Panc1 (cell line): ENCODE measurements at regions not wholly inside any gene's neighbourhood (a gene's known extent, or its start where the extent isn't known, plus 50 kb on each side); places are given as distances from the start of the nearest gene placed in this dataset.

Source experiments
- CTCF ChIP-seq: fragments of 450-650 bp; IDR thresholded peaks from 2 replicates; pipeline ENCODE4 v1.5.1; 2017; ENCODE audit warnings: mild to moderate bottlenecking
- POLR2AphosphoS5 ChIP-seq: IDR thresholded peaks from 2 replicates; pipeline ENCODE4 v1.6.1; 2012; ENCODE audit warnings: mild to moderate bottlenecking, low read depth, low read length, moderate library complexity
- TCF7L2 ChIP-seq: IDR thresholded peaks from 2 replicates; pipeline ENCODE4 v1.6.1; 2011; ENCODE audit warnings: mild to moderate bottlenecking, low read depth, low read length, inconsistent platforms
- TF ChIP-seq, protein P1 (sequence below), 2 experiments: IDR thresholded peaks; 2 replicates each; pipeline ENCODE4 v1.6.1; 2011 to 2012; ENCODE audit warnings: low read depth in 2 of 2, control low read depth in 1 of 2, low read length in 1 of 2, mild to moderate bottlenecking in 1 of 2, moderate library complexity in 1 of 2; ENCODE audit not compliant: insufficient read depth in 1 of 2

DNA sequence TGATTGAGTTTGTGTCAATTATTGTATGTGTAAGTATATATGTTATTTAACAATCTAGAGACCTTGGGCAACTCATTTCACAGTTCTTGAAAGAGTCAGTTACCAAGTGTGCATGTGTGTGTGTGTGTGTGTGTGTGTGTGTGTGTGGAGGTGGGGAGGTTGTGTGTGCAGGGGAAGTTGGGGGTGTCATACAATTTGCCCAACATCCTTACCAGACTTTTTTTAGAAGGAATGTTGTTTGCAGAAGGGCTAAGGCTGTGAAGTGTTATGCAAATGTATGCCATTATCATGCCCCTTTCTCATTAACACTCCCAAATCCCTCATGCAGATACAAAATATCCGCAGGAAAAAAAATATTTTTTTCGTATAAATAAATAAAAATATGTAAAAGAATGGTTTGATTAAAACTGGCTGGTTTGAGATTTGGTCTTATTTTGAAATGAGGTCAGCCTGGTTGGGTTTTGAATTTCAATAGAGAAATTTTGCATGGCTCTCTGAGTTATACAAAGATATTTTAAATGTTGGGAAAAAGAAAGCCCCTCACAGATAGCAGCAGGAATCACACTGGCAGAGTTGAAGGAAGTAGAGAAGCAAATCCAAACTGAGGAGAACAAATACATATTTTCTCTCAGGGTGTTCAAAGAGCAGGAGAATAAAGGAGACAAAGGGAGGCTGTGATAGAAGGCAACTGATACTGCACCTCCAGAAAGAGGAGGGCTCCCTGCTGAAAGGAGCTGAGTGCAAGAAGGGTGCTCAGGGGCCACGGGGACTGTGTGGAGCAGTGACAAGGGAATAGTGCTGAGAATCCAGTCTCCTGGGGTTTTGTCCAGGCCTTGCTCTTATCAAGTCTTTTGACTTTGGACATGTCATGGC, 1365.5 kb upstream of the CELF4 start:
- TF ChIP-seq CTCF: no peak
- TF ChIP-seq, protein P1, sequence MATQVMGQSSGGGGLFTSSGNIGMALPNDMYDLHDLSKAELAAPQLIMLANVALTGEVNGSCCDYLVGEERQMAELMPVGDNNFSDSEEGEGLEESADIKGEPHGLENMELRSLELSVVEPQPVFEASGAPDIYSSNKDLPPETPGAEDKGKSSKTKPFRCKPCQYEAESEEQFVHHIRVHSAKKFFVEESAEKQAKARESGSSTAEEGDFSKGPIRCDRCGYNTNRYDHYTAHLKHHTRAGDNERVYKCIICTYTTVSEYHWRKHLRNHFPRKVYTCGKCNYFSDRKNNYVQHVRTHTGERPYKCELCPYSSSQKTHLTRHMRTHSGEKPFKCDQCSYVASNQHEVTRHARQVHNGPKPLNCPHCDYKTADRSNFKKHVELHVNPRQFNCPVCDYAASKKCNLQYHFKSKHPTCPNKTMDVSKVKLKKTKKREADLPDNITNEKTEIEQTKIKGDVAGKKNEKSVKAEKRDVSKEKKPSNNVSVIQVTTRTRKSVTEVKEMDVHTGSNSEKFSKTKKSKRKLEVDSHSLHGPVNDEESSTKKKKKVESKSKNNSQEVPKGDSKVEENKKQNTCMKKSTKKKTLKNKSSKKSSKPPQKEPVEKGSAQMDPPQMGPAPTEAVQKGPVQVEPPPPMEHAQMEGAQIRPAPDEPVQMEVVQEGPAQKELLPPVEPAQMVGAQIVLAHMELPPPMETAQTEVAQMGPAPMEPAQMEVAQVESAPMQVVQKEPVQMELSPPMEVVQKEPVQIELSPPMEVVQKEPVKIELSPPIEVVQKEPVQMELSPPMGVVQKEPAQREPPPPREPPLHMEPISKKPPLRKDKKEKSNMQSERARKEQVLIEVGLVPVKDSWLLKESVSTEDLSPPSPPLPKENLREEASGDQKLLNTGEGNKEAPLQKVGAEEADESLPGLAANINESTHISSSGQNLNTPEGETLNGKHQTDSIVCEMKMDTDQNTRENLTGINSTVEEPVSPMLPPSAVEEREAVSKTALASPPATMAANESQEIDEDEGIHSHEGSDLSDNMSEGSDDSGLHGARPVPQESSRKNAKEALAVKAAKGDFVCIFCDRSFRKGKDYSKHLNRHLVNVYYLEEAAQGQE (IDR thresholded peaks at IDR 0.05; ENCODE audit: insufficient read depth in 1 of 2, low read depth in 2 of 2, low read length in 1 of 2): no peak
- no peak for TF ChIP-seq TCF7L2
- no peak for TF ChIP-seq POLR2AphosphoS5
